SK-N-MC (cell line): ENCODE measurements at regions not wholly inside any gene's neighbourhood (a gene's known extent, or its start where the extent isn't known, plus 50 kb on each side); places are given as distances from the start of the nearest gene placed in this dataset.

Source experiments
- EZH2 ChIP-seq: fragments of 200-600 bp; sonication (generic); IDR thresholded peaks from one replicate; pipeline ENCODE4 v1.6.1; 2017; ENCODE audit warnings: antibody characterized with exemption
- FOXP2 ChIP-seq: optimal IDR thresholded peaks from 2 replicates; pipeline ENCODE3; 2011; ENCODE audit warnings: mild to moderate bottlenecking, moderate library complexity; ENCODE audit not compliant: insufficient read depth; ENCODE audit errors: extremely low read length, control extremely low read depth
- POLR2AphosphoS5 ChIP-seq: IDR thresholded peaks from 2 replicates; pipeline ENCODE4 v1.6.1; 2012; ENCODE audit warnings: mild to moderate bottlenecking, low read depth, low read length, borderline replicate concordance

DNA sequence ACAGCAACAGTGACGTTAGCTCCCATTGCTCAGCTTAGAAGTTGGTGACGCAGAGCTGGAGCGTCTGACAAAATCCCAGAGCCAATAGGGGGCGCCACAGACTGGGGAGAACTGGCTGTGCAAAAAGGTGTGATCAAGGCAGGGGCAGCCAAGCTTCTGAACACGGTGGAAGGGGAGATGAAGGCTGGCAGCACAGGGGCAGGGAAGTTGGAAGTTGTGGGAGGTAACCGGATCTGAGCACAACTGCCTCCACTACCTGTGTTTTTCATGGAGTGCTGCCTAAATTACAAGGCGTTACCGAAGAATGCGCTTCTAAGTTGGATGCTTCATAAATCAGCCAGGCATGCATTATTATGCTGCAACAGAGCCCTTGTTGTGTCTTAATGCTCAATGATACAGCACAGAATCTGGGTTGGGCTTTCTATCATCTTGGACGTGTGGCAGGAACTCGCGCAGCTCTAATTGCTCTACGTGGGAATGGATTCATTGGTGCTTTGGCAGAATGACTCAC, 370.0 kb downstream of the SLC4A3 start:
- TF ChIP-seq FOXP2 (no peak), EZH2 (no peak), POLR2AphosphoS5 (no peak)
